OCI-LY7 (cell line): ENCODE measurements at regions not wholly inside any gene's neighbourhood (a gene's known extent, or its start where the extent isn't known, plus 50 kb on each side); places are given as distances from the start of the nearest gene placed in this dataset.

Source experiments
- CTCF ChIP-seq: fragments of 200-600 bp; sonication (generic); conservative IDR thresholded peaks from 2 replicates; pipeline ENCODE4 v1.5.1; 2014; ENCODE audit warnings: mild to moderate bottlenecking, antibody characterized with exemption, low read length, moderate library complexity, mixed read lengths
- EZH2phosphoT487 ChIP-seq: fragments of 200-600 bp; sonication (generic); IDR thresholded peaks from 2 replicates; pipeline ENCODE4 v1.6.1; 2018; ENCODE audit warnings: low read depth, borderline replicate concordance, mild to moderate bottlenecking, mixed run types, antibody characterized with exemption, low read length, moderate library complexity, mixed read lengths

GRCh38 chr3:105170423-105170822, 196.3 kb upstream of the ALCAM start:
- TF ChIP-seq CTCF (no peak), EZH2phosphoT487 (no peak)
